HepG2 (cell line): ENCODE measurements at regions not wholly inside any gene's neighbourhood (a gene's known extent, or its start where the extent isn't known, plus 50 kb on each side); places are given as distances from the start of the nearest gene placed in this dataset.

Experiments used
- DR1 ChIP-seq: sonication (generic); formaldehyde crosslinking; IDR thresholded peaks from 2 replicates; pipeline ENCODE4 v1.8.0; 2021; ENCODE audit warnings: mild to moderate bottlenecking, missing genetic modification reagents, inconsistent platforms
- PRPF4 ChIP-seq: fragments of 200-400 bp; formaldehyde crosslinking; IDR thresholded peaks from 2 replicates; pipeline ENCODE4 v1.6.1; 2016; ENCODE audit warnings: low read length, low read depth; ENCODE audit not compliant: poor library complexity, severe bottlenecking
- TAF1 ChIP-seq: sonication (generic); formaldehyde crosslinking; IDR thresholded peaks from 2 replicates; pipeline ENCODE4 v1.4.0; 2020; ENCODE audit warnings: missing genetic modification reagents
- ZNF124 ChIP-seq: sonication (generic); formaldehyde crosslinking; IDR thresholded peaks from 2 replicates; pipeline ENCODE4 v1.4.0; 2020; ENCODE audit warnings: missing genetic modification reagents
- ZNF143 ChIP-seq: sonication (generic); formaldehyde crosslinking; IDR thresholded peaks from 2 replicates; pipeline ENCODE4 v1.4.0; 2020; ENCODE audit warnings: missing genetic modification reagents
- ZNF607 ChIP-seq: sonication (generic); formaldehyde crosslinking; IDR thresholded peaks from 2 replicates; pipeline ENCODE4 v1.5.1; 2020; ENCODE audit warnings: missing genetic modification reagents, mild to moderate bottlenecking, borderline replicate concordance
- TF ChIP-seq, protein P1 (sequence below): sonication (generic); formaldehyde crosslinking; IDR thresholded peaks from one replicate; pipeline ENCODE4 v1.5.1; 2020; ENCODE audit warnings: mild to moderate bottlenecking, missing genetic modification reagents; ENCODE audit errors: not compliant biosample characterization
- TF ChIP-seq, protein P2 (sequence below): sonication (generic); formaldehyde crosslinking; IDR thresholded peaks from 2 replicates; pipeline ENCODE4 v1.4.0; 2020; ENCODE audit warnings: missing genetic modification reagents
- TF ChIP-seq, protein P3 (sequence below): fragments of 450-650 bp; IDR thresholded peaks from 2 replicates; pipeline ENCODE4 v1.6.1; 2017
- TF ChIP-seq, protein P4 (sequence below), 2 experiments: sonication (generic) in 1 of 2; formaldehyde crosslinking in 1 of 2; IDR thresholded peaks; 2 replicates each; pipeline versions ENCODE4 v1.4.0 to v1.6.1; 2016 to 2020; ENCODE audit warnings: borderline replicate concordance in 1 of 2, low read depth in 1 of 2, mild to moderate bottlenecking in 1 of 2, missing genetic modification reagents in 1 of 2

DNA sequence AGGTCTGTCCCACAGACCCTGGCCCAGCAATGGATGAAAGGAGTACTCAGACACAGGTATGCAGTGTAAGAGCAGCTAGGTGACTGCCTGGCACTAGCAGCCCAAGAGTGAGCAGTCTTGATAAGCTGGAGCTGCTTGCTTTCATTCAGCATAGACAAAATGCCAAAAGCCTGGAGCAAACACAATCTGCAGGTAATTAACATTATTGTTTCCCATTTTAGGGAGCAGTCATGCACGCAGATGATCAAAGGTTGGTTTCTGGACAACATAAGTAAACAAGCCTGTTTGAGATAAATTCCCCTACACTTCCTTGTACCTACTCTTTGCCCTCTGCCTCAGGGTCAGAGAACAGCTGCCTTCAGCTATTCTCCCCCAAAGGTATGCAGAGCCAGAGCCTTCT, 73.7 kb upstream of the MSTN start (continued):
- TF ChIP-seq, protein P1, sequence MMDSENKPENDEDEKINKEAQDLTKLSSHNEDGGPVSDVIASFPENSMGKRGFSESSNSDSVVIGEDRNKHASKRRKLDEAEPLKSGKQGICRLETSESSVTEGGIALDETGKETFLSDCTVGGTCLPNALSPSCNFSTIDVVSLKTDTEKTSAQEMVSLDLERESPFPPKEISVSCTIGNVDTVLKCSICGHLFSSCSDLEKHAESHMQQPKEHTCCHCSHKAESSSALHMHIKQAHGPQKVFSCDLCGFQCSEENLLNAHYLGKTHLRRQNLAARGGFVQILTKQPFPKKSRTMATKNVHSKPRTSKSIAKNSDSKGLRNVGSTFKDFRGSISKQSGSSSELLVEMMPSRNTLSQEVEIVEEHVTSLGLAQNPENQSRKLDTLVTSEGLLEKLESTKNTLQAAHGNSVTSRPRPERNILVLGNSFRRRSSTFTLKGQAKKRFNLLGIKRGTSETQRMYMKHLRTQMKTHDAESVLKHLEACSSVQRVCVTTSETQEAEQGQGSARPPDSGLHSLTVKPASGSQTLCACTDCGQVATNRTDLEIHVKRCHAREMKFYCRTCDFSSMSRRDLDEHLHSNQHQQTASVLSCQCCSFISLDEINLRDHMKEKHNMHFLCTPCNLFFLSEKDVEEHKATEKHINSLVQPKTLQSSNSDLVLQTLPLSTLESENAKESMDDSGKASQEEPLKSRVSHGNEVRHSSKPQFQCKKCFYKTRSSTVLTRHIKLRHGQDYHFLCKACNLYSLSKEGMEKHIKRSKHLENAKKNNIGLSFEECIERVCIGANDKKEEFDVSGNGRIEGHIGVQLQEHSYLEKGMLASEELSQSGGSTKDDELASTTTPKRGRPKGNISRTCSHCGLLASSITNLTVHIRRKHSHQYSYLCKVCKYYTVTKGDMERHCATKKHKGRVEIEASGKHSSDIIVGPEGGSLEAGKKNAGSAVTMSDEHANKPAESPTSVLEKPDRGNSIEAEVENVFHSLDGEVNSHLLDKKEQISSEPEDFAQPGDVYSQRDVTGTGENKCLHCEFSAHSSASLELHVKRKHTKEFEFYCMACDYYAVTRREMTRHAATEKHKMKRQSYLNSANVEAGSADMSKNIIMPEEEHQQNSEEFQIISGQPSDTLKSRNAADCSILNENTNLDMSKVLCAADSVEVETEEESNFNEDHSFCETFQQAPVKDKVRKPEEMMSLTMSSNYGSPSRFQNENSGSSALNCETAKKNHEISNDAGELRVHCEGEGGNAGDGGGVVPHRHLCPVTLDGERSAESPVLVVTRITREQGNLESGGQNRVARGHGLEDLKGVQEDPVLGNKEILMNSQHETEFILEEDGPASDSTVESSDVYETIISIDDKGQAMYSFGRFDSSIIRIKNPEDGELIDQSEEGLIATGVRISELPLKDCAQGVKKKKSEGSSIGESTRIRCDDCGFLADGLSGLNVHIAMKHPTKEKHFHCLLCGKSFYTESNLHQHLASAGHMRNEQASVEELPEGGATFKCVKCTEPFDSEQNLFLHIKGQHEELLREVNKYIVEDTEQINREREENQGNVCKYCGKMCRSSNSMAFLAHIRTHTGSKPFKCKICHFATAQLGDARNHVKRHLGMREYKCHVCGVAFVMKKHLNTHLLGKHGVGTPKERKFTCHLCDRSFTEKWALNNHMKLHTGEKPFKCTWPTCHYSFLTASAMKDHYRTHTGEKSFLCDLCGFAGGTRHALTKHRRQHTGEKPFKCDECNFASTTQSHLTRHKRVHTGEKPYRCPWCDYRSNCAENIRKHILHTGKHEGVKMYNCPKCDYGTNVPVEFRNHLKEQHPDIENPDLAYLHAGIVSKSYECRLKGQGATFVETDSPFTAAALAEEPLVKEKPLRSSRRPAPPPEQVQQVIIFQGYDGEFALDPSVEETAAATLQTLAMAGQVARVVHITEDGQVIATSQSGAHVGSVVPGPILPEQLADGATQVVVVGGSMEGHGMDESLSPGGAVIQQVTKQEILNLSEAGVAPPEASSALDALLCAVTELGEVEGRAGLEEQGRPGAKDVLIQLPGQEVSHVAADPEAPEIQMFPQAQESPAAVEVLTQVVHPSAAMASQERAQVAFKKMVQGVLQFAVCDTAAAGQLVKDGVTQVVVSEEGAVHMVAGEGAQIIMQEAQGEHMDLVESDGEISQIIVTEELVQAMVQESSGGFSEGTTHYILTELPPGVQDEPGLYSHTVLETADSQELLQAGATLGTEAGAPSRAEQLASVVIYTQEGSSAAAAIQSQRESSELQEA (CRISPR knock-in tag) = no peak
- no peak for TF ChIP-seq ZNF607
- TF ChIP-seq, protein P2, sequence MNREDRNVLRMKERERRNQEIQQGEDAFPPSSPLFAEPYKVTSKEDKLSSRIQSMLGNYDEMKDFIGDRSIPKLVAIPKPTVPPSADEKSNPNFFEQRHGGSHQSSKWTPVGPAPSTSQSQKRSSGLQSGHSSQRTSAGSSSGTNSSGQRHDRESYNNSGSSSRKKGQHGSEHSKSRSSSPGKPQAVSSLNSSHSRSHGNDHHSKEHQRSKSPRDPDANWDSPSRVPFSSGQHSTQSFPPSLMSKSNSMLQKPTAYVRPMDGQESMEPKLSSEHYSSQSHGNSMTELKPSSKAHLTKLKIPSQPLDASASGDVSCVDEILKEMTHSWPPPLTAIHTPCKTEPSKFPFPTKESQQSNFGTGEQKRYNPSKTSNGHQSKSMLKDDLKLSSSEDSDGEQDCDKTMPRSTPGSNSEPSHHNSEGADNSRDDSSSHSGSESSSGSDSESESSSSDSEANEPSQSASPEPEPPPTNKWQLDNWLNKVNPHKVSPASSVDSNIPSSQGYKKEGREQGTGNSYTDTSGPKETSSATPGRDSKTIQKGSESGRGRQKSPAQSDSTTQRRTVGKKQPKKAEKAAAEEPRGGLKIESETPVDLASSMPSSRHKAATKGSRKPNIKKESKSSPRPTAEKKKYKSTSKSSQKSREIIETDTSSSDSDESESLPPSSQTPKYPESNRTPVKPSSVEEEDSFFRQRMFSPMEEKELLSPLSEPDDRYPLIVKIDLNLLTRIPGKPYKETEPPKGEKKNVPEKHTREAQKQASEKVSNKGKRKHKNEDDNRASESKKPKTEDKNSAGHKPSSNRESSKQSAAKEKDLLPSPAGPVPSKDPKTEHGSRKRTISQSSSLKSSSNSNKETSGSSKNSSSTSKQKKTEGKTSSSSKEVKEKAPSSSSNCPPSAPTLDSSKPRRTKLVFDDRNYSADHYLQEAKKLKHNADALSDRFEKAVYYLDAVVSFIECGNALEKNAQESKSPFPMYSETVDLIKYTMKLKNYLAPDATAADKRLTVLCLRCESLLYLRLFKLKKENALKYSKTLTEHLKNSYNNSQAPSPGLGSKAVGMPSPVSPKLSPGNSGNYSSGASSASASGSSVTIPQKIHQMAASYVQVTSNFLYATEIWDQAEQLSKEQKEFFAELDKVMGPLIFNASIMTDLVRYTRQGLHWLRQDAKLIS (CRISPR knock-in tag) = no peak
- TF ChIP-seq, protein P3, sequence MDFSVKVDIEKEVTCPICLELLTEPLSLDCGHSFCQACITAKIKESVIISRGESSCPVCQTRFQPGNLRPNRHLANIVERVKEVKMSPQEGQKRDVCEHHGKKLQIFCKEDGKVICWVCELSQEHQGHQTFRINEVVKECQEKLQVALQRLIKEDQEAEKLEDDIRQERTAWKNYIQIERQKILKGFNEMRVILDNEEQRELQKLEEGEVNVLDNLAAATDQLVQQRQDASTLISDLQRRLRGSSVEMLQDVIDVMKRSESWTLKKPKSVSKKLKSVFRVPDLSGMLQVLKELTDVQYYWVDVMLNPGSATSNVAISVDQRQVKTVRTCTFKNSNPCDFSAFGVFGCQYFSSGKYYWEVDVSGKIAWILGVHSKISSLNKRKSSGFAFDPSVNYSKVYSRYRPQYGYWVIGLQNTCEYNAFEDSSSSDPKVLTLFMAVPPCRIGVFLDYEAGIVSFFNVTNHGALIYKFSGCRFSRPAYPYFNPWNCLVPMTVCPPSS = no peak
- no peak for TF ChIP-seq ZNF124
- no peak for TF ChIP-seq ZNF143 (CRISPR knock-in tag)
- TF ChIP-seq, protein P4, sequence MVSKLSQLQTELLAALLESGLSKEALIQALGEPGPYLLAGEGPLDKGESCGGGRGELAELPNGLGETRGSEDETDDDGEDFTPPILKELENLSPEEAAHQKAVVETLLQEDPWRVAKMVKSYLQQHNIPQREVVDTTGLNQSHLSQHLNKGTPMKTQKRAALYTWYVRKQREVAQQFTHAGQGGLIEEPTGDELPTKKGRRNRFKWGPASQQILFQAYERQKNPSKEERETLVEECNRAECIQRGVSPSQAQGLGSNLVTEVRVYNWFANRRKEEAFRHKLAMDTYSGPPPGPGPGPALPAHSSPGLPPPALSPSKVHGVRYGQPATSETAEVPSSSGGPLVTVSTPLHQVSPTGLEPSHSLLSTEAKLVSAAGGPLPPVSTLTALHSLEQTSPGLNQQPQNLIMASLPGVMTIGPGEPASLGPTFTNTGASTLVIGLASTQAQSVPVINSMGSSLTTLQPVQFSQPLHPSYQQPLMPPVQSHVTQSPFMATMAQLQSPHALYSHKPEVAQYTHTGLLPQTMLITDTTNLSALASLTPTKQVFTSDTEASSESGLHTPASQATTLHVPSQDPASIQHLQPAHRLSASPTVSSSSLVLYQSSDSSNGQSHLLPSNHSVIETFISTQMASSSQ (IDR thresholded peaks at IDR 0.05; ENCODE audit: low read depth) = no peak
- TF ChIP-seq, protein P4 (CRISPR knock-in tag; IDR thresholded peaks at IDR 0.05; ENCODE audit: borderline replicate concordance) = no peak
- TF ChIP-seq PRPF4 = no peak
- TF ChIP-seq DR1 (CRISPR knock-in tag) = no peak
- no peak for TF ChIP-seq TAF1 (CRISPR knock-in tag)
